Smooth muscle cell of the brain vasculature (primary cell): ENCODE measurements at regions not wholly inside any gene's neighbourhood (a gene's known extent, or its start where the extent isn't known, plus 50 kb on each side); places are given as distances from the start of the nearest gene placed in this dataset.

Source experiments
- DNase-seq: peaks from one replicate; pipeline ENCODE4 v3.0.0-alpha.2; 2012; ENCODE audit warnings: low read depth, low spot score

DNA sequence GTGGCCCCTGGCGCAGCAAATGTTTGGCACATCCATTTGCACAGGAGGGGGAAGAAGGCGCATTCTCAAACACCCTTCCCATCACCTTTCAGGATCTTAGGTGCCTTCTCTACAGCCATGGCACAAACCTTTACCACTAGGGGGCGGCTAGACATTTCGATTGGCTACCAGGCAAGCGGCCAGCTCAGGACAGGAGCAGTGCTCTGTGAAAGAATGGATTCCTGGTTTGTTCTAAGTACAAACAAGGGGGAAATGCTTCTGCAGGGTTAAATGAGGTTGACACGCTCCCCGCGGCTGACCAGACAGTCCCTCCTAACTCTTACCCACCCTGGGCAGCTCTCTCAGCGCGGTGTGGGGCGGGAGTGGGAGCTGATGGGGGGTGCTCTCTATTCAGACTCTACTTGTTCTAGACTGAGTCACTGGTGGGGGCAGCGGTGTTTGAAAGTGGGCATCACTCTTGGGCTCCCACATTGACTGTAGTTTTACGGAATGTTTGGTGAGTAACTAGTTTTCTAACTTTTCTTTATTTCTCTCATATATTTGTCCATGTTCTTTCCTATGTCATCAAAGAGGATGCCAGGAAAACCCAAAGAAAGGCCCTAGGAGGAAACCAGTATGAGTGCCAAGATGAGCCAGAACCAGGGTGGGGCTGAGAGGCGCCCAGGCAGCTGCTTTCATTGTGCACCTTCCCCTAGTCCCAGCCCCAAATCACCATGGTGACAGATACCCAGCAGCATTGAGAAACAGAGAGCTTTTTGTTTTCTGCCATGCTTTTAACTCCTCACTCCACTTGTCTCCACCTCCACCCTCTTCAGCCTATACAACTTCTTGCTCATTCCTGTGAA lies 61.4 kb upstream of the GPR158 start:
- peak; percentile 39 for DNase-seq

DNA sequence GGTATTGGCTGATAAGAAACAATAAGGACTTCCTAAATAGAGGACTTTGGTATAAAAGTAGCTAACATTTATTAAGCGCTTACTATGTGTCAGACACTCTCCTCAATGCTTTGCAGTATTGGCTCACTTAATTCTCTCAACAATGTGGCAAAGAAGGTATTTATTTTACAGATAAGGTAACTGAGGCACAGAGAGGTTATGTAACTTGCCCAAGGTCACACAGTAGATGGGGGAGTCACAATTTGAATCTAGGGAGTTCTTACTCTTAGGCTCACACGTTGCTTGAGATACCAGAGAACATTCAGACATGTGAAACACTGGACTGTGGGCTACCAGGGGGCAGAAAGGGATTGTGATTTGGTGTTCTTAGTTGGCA lies 60.8 kb upstream of the GPR158 start:
- no peak for DNase-seq

DNA sequence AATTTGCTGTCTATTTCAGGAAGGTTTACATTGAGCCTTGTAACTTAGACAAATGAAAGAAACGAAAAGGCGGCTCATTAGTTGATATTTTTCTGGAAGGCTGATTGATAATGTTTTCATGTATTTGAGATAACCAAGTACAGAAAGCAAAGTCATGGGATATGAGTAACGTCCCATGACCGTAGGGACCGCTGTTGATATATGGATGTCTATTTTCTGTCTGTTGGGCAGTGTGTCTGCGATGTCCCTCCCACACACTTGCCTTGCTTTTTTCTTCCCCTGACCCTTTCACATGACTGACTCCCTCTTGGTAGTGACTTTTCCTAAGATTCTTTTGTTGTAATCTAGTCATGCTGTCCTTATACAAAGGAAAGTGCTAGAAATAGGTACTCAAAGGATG lies 57.0 kb upstream of the GPR158 start:
- DNase-seq, result no peak

GRCh38 chr10:25120188-25120587 lies 54.6 kb upstream of the GPR158 start:
- no peak for DNase-seq
